ENCODE measurements at regions not wholly inside any gene's neighbourhood (a gene's known extent, or its start where the extent isn't known, plus 50 kb on each side); places are given as distances from the start of the nearest gene placed in this dataset.
"Not testable (repeated sequence)": the region's sequence is repeated elsewhere in the genome, so short reads cannot be mapped to it uniquely, and the experiment has no call there.

DNA sequence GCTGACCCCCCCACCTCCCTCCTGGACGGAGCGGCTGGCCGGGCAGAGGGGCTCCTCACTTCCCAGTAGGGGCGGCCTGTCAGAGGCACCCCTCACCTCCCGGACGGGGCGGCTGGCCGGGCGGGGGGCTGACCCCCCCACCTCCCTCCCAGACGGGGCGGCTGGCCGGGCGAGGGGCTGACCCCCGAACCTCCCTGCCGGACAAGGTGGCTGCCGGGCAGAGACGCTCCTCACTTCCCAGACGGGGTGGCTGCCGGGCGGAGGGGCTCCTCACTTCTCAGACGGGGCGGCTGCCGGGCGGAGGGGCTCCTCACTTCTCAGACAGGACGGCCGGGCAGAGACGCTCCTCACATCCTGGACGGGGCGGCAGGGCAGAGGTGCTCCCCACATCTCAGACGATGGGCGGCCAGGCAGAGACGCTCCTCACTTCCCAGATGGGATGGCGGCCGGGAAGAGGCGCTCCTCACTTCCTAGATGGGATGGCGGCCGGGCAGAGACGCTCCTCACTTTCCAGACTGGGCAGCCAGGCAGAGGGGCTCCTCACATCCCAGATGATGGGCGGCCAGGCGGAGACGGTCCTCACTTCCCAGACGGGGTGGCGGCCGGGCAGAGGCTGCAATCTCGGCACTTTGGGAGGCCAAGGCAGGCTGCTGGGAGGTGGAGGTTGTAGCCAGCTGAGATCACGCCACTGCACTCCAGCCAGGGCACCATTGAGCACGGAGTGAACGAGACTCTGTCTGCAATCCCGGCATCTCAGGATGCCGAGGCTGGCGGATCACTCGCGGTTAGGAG, 66.2 kb upstream of the PAPPA2 start:
- not testable (repeated sequence) for DNase-seq

DNA sequence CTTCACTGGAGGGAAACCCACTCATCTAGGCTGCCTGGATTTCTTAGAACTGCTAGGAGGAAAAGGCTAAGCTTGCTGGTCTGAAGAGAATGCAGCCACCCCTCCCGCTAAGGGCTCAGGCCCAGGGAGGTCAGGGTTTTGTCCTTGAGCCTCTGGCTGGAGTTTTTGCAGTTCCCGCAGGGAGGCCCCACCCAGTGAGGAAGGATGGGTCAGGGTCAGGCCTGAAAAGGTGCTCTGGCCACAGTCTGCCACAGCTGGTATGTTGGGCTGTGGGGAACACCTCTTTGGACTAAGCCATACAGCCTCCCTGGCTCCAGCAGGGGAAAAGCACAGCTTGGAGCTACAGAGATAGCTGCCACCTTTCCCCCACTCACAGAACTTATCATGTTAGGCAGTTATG, 71.4 kb upstream of the PAPPA2 start:
- DNase-seq: no peak

GRCh38 chr1:176384841-176385240, 78.1 kb upstream of the PAPPA2 start:
- DNase-seq: no peak

GRCh38 chr1:176382163-176382562, 80.8 kb upstream of the PAPPA2 start:
- DNase-seq: no peak

DNA sequence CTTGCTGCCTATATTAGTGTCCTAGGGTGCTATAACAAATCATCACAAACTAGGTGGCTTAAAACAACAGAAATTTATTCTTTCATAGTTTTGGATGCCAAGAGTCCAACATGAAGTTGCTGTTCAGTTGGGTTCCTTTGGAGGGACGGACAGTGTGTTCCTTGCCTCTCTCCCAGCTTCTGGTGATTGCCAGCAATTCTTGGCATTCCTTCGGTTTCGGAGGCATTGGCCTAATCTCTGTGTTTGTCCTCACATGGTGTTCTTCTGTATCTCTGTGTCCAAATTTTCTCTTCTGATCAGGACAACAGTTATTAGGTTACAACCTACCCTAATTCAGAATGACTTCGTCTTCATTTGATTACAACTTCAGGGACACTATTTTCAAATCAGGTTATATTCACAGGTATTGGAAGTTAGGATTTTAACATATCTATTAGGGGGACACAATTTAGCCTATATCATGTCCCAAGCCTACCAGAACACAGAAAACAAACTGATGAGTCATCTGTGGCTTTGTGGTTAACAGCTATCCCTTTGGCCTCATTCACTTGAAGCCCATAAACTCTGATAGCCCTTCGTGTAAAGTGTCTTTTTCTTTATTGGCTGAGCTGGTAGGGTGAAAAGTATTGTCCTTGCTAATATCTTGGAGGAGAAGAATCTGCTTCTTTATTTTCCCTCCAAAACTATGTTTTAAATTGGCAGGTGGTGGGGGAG, 83.2 kb upstream of the PAPPA2 start:
- DNase-seq: no peak

- DNase-seq: peak; percentile 85
Measured at GRCh38 chr1:176374967-176375569, 87.9 kb upstream of the PAPPA2 start.

DNA sequence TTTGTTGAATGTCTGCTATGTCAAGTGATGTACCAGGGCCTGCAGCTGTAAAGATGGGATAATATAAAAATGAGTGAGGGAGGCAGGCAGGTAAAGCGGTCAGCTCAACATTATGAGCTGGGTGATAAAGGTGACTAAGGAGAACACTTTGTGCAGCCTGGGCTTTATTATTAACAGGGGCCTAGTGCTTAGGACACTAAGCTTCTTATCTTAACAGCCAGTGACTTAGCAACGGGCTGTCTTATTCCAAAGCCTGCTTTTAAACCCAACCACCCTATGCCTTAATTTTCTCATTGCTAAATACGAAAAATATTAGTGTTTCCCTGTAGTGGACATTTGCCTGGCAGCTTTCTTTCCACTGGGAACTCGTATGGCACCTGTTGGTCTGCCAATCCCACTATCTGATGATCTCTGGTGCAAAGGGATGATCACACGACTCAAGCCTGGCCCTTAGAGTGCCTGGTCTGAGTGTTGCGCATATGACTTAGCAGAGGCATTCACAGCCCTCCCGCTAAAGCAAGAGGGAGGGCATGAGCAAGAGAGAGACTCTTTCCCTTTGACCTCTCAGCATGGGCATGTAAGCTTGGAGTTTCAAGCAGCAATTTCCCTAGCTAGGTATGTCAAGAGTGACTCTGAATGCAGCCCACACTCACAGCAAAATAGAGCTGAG, 98.6 kb upstream of the PAPPA2 start:
- no peak for DNase-seq

GRCh38 chr1:176349135-176349715, 113.8 kb upstream of the PAPPA2 start:
- DNase-seq: not testable (repeated sequence)

GRCh38 chr1:176341656-176342055, 121.3 kb upstream of the PAPPA2 start:
- no peak for DNase-seq

GRCh38 chr1:176338877-176339276, 124.1 kb upstream of the PAPPA2 start:
- DNase-seq: no peak

- peak; percentile 34 for DNase-seq
Measured at GRCh38 chr1:176330782-176331181, 123.7 kb upstream of the COP1 start.

DNA sequence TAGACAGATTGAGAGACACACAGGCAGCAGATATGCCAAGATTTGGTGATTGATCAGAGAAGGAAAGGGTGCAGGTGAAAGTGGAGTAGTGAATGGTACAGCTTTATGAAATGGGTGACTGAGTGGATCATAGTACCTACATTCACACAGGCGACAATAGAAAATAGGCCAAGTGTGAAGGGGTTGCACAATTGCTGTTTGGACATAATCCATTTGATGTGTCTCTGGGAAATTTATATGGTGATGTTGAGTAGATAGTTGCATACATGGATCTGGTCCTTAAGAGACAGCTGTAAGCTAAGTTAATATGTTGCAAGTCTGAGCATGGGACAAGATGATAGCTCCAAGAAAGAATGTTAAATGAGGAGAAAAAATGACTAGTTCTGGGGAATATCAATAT, 118.6 kb upstream of the COP1 start:
- no peak for DNase-seq

DNA sequence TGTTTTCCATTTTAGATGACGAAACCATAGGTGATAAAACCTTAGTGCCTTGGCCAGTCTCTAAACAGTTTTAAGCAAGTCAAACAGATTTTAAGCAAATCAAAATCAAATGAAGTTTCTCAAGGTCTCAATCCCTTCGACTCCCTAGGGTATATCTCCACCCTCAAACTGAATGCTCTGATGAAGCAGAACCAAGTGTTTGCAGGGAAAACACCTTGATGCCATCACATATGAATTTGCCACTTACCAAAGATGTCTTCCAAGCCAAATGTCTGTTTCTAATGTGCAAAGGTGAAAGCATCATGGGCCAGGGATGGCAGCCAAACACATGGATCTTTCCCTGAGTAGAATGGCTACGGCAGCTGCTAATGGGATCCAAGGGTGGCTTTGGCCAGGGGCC, 116.4 kb upstream of the COP1 start:
- DNase-seq: no peak

GRCh38 chr1:176315519-176316220, 108.6 kb upstream of the COP1 start:
- DNase-seq: no peak

- DNase-seq: not testable (repeated sequence)
Measured at GRCh38 chr1:176296602-176297001, 89.5 kb upstream of the COP1 start.

- DNase-seq: no peak
Measured at GRCh38 chr1:176285996-176286395, 78.9 kb upstream of the COP1 start.

GRCh38 chr1:176271572-176271971, 64.5 kb upstream of the COP1 start:
- no peak for DNase-seq

All from renal pelvis (tissue), 1 donor.